ENCODE measurements at regions not wholly inside any gene's neighbourhood (a gene's known extent, or its start where the extent isn't known, plus 50 kb on each side); places are given as distances from the start of the nearest gene placed in this dataset.

GRCh38 chr2:829047-829446 lies 121.6 kb upstream of the SNTG2 start:
- H3K9ac ChIP-seq (ENCODE audit: low read length): no peak overlapping the region
- no peak for DNase-seq
- no peaks in the 10 kb centered on the region for H3K4me1 ChIP-seq (ENCODE audit: control insufficient read depth, low read depth, low read length)
- no peaks in the 10 kb centered on the region for H3K27me3 ChIP-seq (ENCODE audit: insufficient read depth, low read length, poor library complexity)
- H3K56ac ChIP-seq (ENCODE audit: low read length): no peak overlapping the region
- WGBS (ENCODE audit: extremely low coverage, insufficient coverage, low lambda C conversion rate): no CpG with 5 or more reads among the region's 6 CpGs
- no peak overlapping the region for H3K18ac ChIP-seq (ENCODE audit: low read length)
- H4K5ac ChIP-seq (ENCODE audit: low read length): no peak overlapping the region
- H3K4me2 ChIP-seq (ENCODE audit: low read length): no peak overlapping the region
- H3K79me1 ChIP-seq (ENCODE audit: low read length): no peaks in the 10 kb centered on the region
- no peak overlapping the region for H3K4ac ChIP-seq (ENCODE audit: low read depth, low read length)
- no peak overlapping the region for H2AK5ac ChIP-seq (ENCODE audit: low read length)
- no peak overlapping the region for H3K23ac ChIP-seq (ENCODE audit: low read length)
- H3K36me3 ChIP-seq (ENCODE audit: control insufficient read depth, insufficient read depth, low read length): no peaks in the 10 kb centered on the region
- H2BK120ac ChIP-seq (ENCODE audit: low read depth, low read length): no peak overlapping the region
- H3K27ac ChIP-seq (ENCODE audit: low read depth, low read length): no peak overlapping the region
- H2BK15ac ChIP-seq (replicated peaks; ENCODE audit: low read depth): no peak overlapping the region
- no peaks in the 10 kb centered on the region for H3K79me2 ChIP-seq (ENCODE audit: control insufficient read depth, insufficient read depth, low read length)
- H4K8ac ChIP-seq (ENCODE audit: low read depth, low read length): no peak overlapping the region
- no peak overlapping the region for H3K4me3 ChIP-seq (ENCODE audit: low read length)
- H2BK5ac ChIP-seq (ENCODE audit: low read length): no peak overlapping the region

GRCh38 chr2:824954-825353 lies 125.7 kb upstream of the SNTG2 start:
- H3K9ac ChIP-seq (ENCODE audit: low read length): no peak overlapping the region
- H4K8ac ChIP-seq (ENCODE audit: low read depth, low read length): no peak overlapping the region
- H3K4me3 ChIP-seq (ENCODE audit: low read length): no peak overlapping the region
- H2BK15ac ChIP-seq (replicated peaks; ENCODE audit: low read depth): no peak overlapping the region
- H3K23ac ChIP-seq (ENCODE audit: low read length): no peak overlapping the region
- no peak overlapping the region for H2BK120ac ChIP-seq (ENCODE audit: low read depth, low read length)
- DNase-seq: peak; percentile 6
- no peak overlapping the region for H2BK5ac ChIP-seq (ENCODE audit: low read length)
- no peak overlapping the region for H3K56ac ChIP-seq (ENCODE audit: low read length)
- no peak overlapping the region for H3K18ac ChIP-seq (ENCODE audit: low read length)
- no peak overlapping the region for H3K4ac ChIP-seq (ENCODE audit: low read depth, low read length)
- no peak overlapping the region for H4K5ac ChIP-seq (ENCODE audit: low read length)
- no peak overlapping the region for H2AK5ac ChIP-seq (ENCODE audit: low read length)
- H3K4me1 ChIP-seq (ENCODE audit: control insufficient read depth, low read depth, low read length): no peaks in the 10 kb centered on the region
- no peak overlapping the region for H3K4me2 ChIP-seq (ENCODE audit: low read length)
- no peaks in the 10 kb centered on the region for H3K27me3 ChIP-seq (ENCODE audit: insufficient read depth, low read length, poor library complexity)
- no peaks in the 10 kb centered on the region for H3K79me1 ChIP-seq (ENCODE audit: low read length)
- H3K36me3 ChIP-seq (ENCODE audit: control insufficient read depth, insufficient read depth, low read length): no peaks in the 10 kb centered on the region
- no peak overlapping the region for H3K27ac ChIP-seq (ENCODE audit: low read depth, low read length)
- H3K79me2 ChIP-seq (ENCODE audit: control insufficient read depth, insufficient read depth, low read length): no peaks in the 10 kb centered on the region
- no CpG with 5 or more reads among the region's 8 CpGs for WGBS (ENCODE audit: extremely low coverage, insufficient coverage, low lambda C conversion rate)

- no peak overlapping the region for H2BK5ac ChIP-seq (ENCODE audit: low read length)
- H3K79me2 ChIP-seq (ENCODE audit: control insufficient read depth, insufficient read depth, low read length): no peaks in the 10 kb centered on the region
- no peak overlapping the region for H2BK15ac ChIP-seq (replicated peaks; ENCODE audit: low read depth)
- no peak overlapping the region for H3K4ac ChIP-seq (ENCODE audit: low read depth, low read length)
- no peak overlapping the region for H4K5ac ChIP-seq (ENCODE audit: low read length)
- H2BK120ac ChIP-seq (ENCODE audit: low read depth, low read length): no peak overlapping the region
- H3K23ac ChIP-seq (ENCODE audit: low read length): no peak overlapping the region
- H3K79me1 ChIP-seq (ENCODE audit: low read length): no peaks in the 10 kb centered on the region
- H3K18ac ChIP-seq (ENCODE audit: low read length): no peak overlapping the region
- WGBS (ENCODE audit: extremely low coverage, insufficient coverage, low lambda C conversion rate): no CpG with 5 or more reads among the region's 10 CpGs
- no peak overlapping the region for H3K56ac ChIP-seq (ENCODE audit: low read length)
- no peaks in the 10 kb centered on the region for H3K4me1 ChIP-seq (ENCODE audit: control insufficient read depth, low read depth, low read length)
- no peak overlapping the region for H2AK5ac ChIP-seq (ENCODE audit: low read length)
- H3K9ac ChIP-seq (ENCODE audit: low read length): no peak overlapping the region
- H3K27me3 ChIP-seq (ENCODE audit: insufficient read depth, low read length, poor library complexity): no peaks in the 10 kb centered on the region
- no peak for DNase-seq
- no peak overlapping the region for H4K8ac ChIP-seq (ENCODE audit: low read depth, low read length)
- H3K27ac ChIP-seq (ENCODE audit: low read depth, low read length): no peak overlapping the region
- H3K4me3 ChIP-seq (ENCODE audit: low read length): no peak overlapping the region
- no peak overlapping the region for H3K4me2 ChIP-seq (ENCODE audit: low read length)
- H3K36me3 ChIP-seq (ENCODE audit: control insufficient read depth, insufficient read depth, low read length): no peaks in the 10 kb centered on the region
These were observed 126.1 kb upstream of the SNTG2 start for GRCh38 chr2:824524-824923.

- H3K27ac ChIP-seq (ENCODE audit: low read depth, low read length): no peak overlapping the region
- H2BK5ac ChIP-seq (ENCODE audit: low read length): no peak overlapping the region
- H3K18ac ChIP-seq (ENCODE audit: low read length): no peak overlapping the region
- H3K27me3 ChIP-seq (ENCODE audit: insufficient read depth, low read length, poor library complexity): no peaks in the 10 kb centered on the region
- H3K4me1 ChIP-seq (ENCODE audit: control insufficient read depth, low read depth, low read length): no peaks in the 10 kb centered on the region
- H3K56ac ChIP-seq (ENCODE audit: low read length): no peak overlapping the region
- H2AK5ac ChIP-seq (ENCODE audit: low read length): no peak overlapping the region
- DNase-seq: no peak
- H3K4me3 ChIP-seq (ENCODE audit: low read length): no peak overlapping the region
- no peak overlapping the region for H3K4me2 ChIP-seq (ENCODE audit: low read length)
- H3K79me2 ChIP-seq (ENCODE audit: control insufficient read depth, insufficient read depth, low read length): no peaks in the 10 kb centered on the region
- no peak overlapping the region for H2BK15ac ChIP-seq (replicated peaks; ENCODE audit: low read depth)
- no CpG with 5 or more reads among the region's 19 CpGs for WGBS (ENCODE audit: extremely low coverage, insufficient coverage, low lambda C conversion rate)
- no peak overlapping the region for H4K5ac ChIP-seq (ENCODE audit: low read length)
- H2BK120ac ChIP-seq (ENCODE audit: low read depth, low read length): no peak overlapping the region
- H4K8ac ChIP-seq (ENCODE audit: low read depth, low read length): no peak overlapping the region
- H3K36me3 ChIP-seq (ENCODE audit: control insufficient read depth, insufficient read depth, low read length): no peaks in the 10 kb centered on the region
- H3K4ac ChIP-seq (ENCODE audit: low read depth, low read length): no peak overlapping the region
- H3K79me1 ChIP-seq (ENCODE audit: low read length): no peaks in the 10 kb centered on the region
- no peak overlapping the region for H3K9ac ChIP-seq (ENCODE audit: low read length)
- H3K23ac ChIP-seq (ENCODE audit: low read length): no peak overlapping the region
These were observed 129.1 kb upstream of the SNTG2 start for GRCh38 chr2:821546-821945.

- no peak overlapping the region for H3K27ac ChIP-seq (ENCODE audit: low read depth, low read length)
- no peaks in the 10 kb centered on the region for H3K79me1 ChIP-seq (ENCODE audit: low read length)
- no peak for DNase-seq
- H3K4me2 ChIP-seq (ENCODE audit: low read length): no peak overlapping the region
- H4K5ac ChIP-seq (ENCODE audit: low read length): no peak overlapping the region
- no peak overlapping the region for H4K8ac ChIP-seq (ENCODE audit: low read depth, low read length)
- H3K9ac ChIP-seq (ENCODE audit: low read length): no peak overlapping the region
- no peaks in the 10 kb centered on the region for H3K79me2 ChIP-seq (ENCODE audit: control insufficient read depth, insufficient read depth, low read length)
- H3K23ac ChIP-seq (ENCODE audit: low read length): no peak overlapping the region
- no peak overlapping the region for H3K56ac ChIP-seq (ENCODE audit: low read length)
- no peak overlapping the region for H2BK15ac ChIP-seq (replicated peaks; ENCODE audit: low read depth)
- no peak overlapping the region for H2BK120ac ChIP-seq (ENCODE audit: low read depth, low read length)
- H3K4me3 ChIP-seq (ENCODE audit: low read length): no peak overlapping the region
- H3K36me3 ChIP-seq (ENCODE audit: control insufficient read depth, insufficient read depth, low read length): no peaks in the 10 kb centered on the region
- H3K27me3 ChIP-seq (ENCODE audit: insufficient read depth, low read length, poor library complexity): no peaks in the 10 kb centered on the region
- no peak overlapping the region for H3K18ac ChIP-seq (ENCODE audit: low read length)
- no peak overlapping the region for H3K4ac ChIP-seq (ENCODE audit: low read depth, low read length)
- H2BK5ac ChIP-seq (ENCODE audit: low read length): no peak overlapping the region
- no peaks in the 10 kb centered on the region for H3K4me1 ChIP-seq (ENCODE audit: control insufficient read depth, low read depth, low read length)
- H2AK5ac ChIP-seq (ENCODE audit: low read length): no peak overlapping the region
- no CpG with 5 or more reads among the region's 7 CpGs for WGBS (ENCODE audit: extremely low coverage, insufficient coverage, low lambda C conversion rate)
These were observed 131.0 kb upstream of the SNTG2 start for GRCh38 chr2:819601-820000.

- H3K36me3 ChIP-seq (ENCODE audit: control insufficient read depth, insufficient read depth, low read length): no peaks in the 10 kb centered on the region
- H3K27ac ChIP-seq (ENCODE audit: low read depth, low read length): no peak overlapping the region
- no peak overlapping the region for H3K4me3 ChIP-seq (ENCODE audit: low read length)
- H3K4me1 ChIP-seq (ENCODE audit: control insufficient read depth, low read depth, low read length): no peaks in the 10 kb centered on the region
- H3K79me1 ChIP-seq (ENCODE audit: low read length): no peaks in the 10 kb centered on the region
- no peak overlapping the region for H2AK5ac ChIP-seq (ENCODE audit: low read length)
- no peaks in the 10 kb centered on the region for H3K27me3 ChIP-seq (ENCODE audit: insufficient read depth, low read length, poor library complexity)
- H4K8ac ChIP-seq (ENCODE audit: low read depth, low read length): no peak overlapping the region
- H3K18ac ChIP-seq (ENCODE audit: low read length): no peak overlapping the region
- H2BK120ac ChIP-seq (ENCODE audit: low read depth, low read length): no peak overlapping the region
- H4K5ac ChIP-seq (ENCODE audit: low read length): no peak overlapping the region
- no CpG with 5 or more reads among the region's 12 CpGs for WGBS (ENCODE audit: extremely low coverage, insufficient coverage, low lambda C conversion rate)
- no peak for DNase-seq
- no peak overlapping the region for H3K4ac ChIP-seq (ENCODE audit: low read depth, low read length)
- no peak overlapping the region for H3K56ac ChIP-seq (ENCODE audit: low read length)
- no peak overlapping the region for H2BK5ac ChIP-seq (ENCODE audit: low read length)
- H3K79me2 ChIP-seq (ENCODE audit: control insufficient read depth, insufficient read depth, low read length): no peaks in the 10 kb centered on the region
- H3K9ac ChIP-seq (ENCODE audit: low read length): no peak overlapping the region
- H2BK15ac ChIP-seq (replicated peaks; ENCODE audit: low read depth): no peak overlapping the region
- H3K23ac ChIP-seq (ENCODE audit: low read length): no peak overlapping the region
- H3K4me2 ChIP-seq (ENCODE audit: low read length): no peak overlapping the region
These were observed 131.5 kb upstream of the SNTG2 start for GRCh38 chr2:819121-819520.
